ENCODE measurements at regions not wholly inside any gene's neighbourhood (a gene's known extent, or its start where the extent isn't known, plus 50 kb on each side); places are given as distances from the start of the nearest gene placed in this dataset.

GRCh38 chr6:142500250-142500786 is 198.5 kb downstream of the ADGRG6 start:
- DNase-seq (ENCODE audit: low read depth) = no peak

- no peak for DNase-seq (ENCODE audit: low read depth)
These were observed 200.0 kb downstream of the ADGRG6 start for GRCh38 chr6:142501795-142502194.

- no peak for DNase-seq (ENCODE audit: low read depth)
These were observed 205.3 kb downstream of the ADGRG6 start for GRCh38 chr6:142507065-142507464.

- DNase-seq (ENCODE audit: low read depth) = no peak
These were observed 208.4 kb downstream of the ADGRG6 start for GRCh38 chr6:142510211-142510610.

- DNase-seq (ENCODE audit: low read depth) = no peak
These were observed 216.3 kb downstream of the ADGRG6 start for GRCh38 chr6:142518126-142518525.

- DNase-seq (ENCODE audit: low read depth) = no peak
These were observed 217.0 kb downstream of the ADGRG6 start for GRCh38 chr6:142518761-142519160.

GRCh38 chr6:142521791-142522190 is 220.0 kb downstream of the ADGRG6 start:
- no peak for DNase-seq (ENCODE audit: low read depth)

- no peak for DNase-seq (ENCODE audit: low read depth)
These were observed 221.9 kb downstream of the ADGRG6 start for GRCh38 chr6:142523515-142524375.

- DNase-seq (ENCODE audit: low read depth) = no peak
These were observed 228.8 kb downstream of the ADGRG6 start for GRCh38 chr6:142530566-142530965.

GRCh38 chr6:142531727-142532126 is 229.9 kb downstream of the ADGRG6 start:
- no peak for DNase-seq (ENCODE audit: low read depth)

GRCh38 chr6:142534076-142534475 is 232.3 kb downstream of the ADGRG6 start:
- no peak for DNase-seq (ENCODE audit: low read depth)

GRCh38 chr6:142534484-142534883 is 232.7 kb downstream of the ADGRG6 start:
- no peak for DNase-seq (ENCODE audit: low read depth)

GRCh38 chr6:142537612-142538478 is 236.0 kb downstream of the ADGRG6 start:
- DNase-seq (ENCODE audit: low read depth) = no peak

GRCh38 chr6:142542704-142543233 is 241.0 kb downstream of the ADGRG6 start:
- DNase-seq (ENCODE audit: low read depth) = no peak

GRCh38 chr6:142543606-142544005 is 241.8 kb downstream of the ADGRG6 start:
- DNase-seq (ENCODE audit: low read depth) = no peak

GRCh38 chr6:142544199-142544838 is 242.5 kb downstream of the ADGRG6 start:
- DNase-seq (ENCODE audit: low read depth) = no peak

GRCh38 chr6:142545147-142545546 is 243.3 kb downstream of the ADGRG6 start:
- no peak for DNase-seq (ENCODE audit: low read depth)

GRCh38 chr6:142548566-142548965 is 246.8 kb downstream of the ADGRG6 start:
- DNase-seq (ENCODE audit: low read depth) = no peak

GRCh38 chr6:142550310-142551063 is 248.7 kb downstream of the ADGRG6 start:
- no peak for DNase-seq (ENCODE audit: low read depth)

- DNase-seq (ENCODE audit: low read depth) = peak; percentile 1
These were observed 249.5 kb downstream of the ADGRG6 start for GRCh38 chr6:142551274-142551811.

- no peak for DNase-seq (ENCODE audit: low read depth)
These were observed 257.0 kb downstream of the ADGRG6 start for GRCh38 chr6:142558786-142559185.

Data from T follicular helper cell (primary cell).